ENCODE measurements at regions not wholly inside any gene's neighbourhood (a gene's known extent, or its start where the extent isn't known, plus 50 kb on each side); places are given as distances from the start of the nearest gene placed in this dataset.

DNA sequence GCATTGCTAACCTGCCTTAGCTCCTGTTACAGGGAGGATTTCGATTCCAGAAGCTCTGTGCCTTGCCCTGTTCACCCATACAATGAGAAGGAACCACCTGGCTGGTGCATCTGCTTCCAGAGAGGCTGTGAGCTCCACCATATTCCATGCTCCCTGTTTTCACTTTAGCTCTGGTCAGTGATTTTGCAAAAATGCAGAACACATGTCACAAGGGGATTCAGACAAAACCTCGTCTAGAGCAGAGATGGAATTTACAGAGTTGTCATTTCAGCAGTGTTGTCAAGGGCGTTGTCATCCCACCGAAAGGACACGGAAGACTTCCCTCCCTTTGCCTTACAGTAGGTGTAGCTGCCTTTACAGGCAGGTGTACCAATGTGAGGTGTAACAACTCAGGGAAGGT is 223.0 kb upstream of the ARID1B start:
- BruUV-seq (replicated peaks): no TSS peak
- CTCF ChIA-PET (ENCODE audit: unreplicated experiment): no interaction called here
- H3K4me3 ChIP-seq (ENCODE audit: low read depth, low read length, poor library complexity, severe bottlenecking): no peak overlapping the region

DNA sequence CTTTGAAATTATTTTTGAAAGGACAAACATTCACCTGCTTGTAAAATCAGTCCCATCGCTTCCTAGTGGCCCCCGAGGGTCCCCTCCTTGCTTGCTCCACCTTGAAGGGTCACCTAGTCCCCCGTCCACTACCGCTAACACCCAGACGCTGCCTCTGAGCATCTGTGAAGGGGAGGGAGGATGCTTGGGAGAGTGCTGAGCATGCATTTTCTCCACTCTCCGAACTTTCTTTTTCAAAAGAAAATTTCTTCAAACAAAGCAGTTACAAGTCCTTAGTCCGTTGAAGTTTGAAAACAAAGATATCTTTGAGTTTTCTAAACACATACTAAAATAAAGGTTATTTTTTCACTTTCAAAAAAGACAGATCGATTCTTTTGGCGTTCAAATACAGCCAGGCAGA is 224.3 kb upstream of the ARID1B start:
- Histone ChIP-seq H3K4me3 (ENCODE audit: low read depth, low read length, poor library complexity, severe bottlenecking) (no peak overlapping the region), H3K4me2 (ENCODE audit: low read length) (no peak overlapping the region), H3K27ac (ENCODE audit: low read depth, low read length, poor library complexity, severe bottlenecking) (no peak overlapping the region), H3K4me1 (ENCODE audit: insufficient read depth, low read length, poor library complexity, severe bottlenecking) (no peaks in the 10 kb centered on the region), H2AFZ (ENCODE audit: low read length) (no peak overlapping the region), H3K9me3 (ENCODE audit: low read length) (no peaks in the 10 kb centered on the region), H3K36me3 (ENCODE audit: insufficient read depth, low read length) (no peaks in the 10 kb centered on the region), H4K20me1 (ENCODE audit: insufficient read depth, low read length) (no peaks in the 10 kb centered on the region), H3K9me2 (ENCODE audit: insufficient read depth, low read length) (no peaks in the 10 kb centered on the region), H3K79me2 (ENCODE audit: insufficient read depth, low read depth, low read length) (no peaks in the 10 kb centered on the region)
- DNase-seq (ENCODE audit: low spot score): no peak
- no peak for TF ChIP-seq EZH2phosphoT487 (IDR thresholded peaks at IDR 0.05; ENCODE audit: borderline replicate concordance, low read depth, low read length)
- TF ChIP-seq, protein P1, sequence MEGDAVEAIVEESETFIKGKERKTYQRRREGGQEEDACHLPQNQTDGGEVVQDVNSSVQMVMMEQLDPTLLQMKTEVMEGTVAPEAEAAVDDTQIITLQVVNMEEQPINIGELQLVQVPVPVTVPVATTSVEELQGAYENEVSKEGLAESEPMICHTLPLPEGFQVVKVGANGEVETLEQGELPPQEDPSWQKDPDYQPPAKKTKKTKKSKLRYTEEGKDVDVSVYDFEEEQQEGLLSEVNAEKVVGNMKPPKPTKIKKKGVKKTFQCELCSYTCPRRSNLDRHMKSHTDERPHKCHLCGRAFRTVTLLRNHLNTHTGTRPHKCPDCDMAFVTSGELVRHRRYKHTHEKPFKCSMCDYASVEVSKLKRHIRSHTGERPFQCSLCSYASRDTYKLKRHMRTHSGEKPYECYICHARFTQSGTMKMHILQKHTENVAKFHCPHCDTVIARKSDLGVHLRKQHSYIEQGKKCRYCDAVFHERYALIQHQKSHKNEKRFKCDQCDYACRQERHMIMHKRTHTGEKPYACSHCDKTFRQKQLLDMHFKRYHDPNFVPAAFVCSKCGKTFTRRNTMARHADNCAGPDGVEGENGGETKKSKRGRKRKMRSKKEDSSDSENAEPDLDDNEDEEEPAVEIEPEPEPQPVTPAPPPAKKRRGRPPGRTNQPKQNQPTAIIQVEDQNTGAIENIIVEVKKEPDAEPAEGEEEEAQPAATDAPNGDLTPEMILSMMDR (conservative IDR thresholded peaks at IDR 0.05; ENCODE audit: low read length): no peak
- intact Hi-C loops (cut with micrococcal nuclease; ENCODE audit: unreplicated experiment): loop anchor here (1.0 to 10.0 kb wide), 2 partner anchors 157 to 1228 kb away; no protein-coding TSS in a partner anchor
- ChIA-PET CTCF (ENCODE audit: unreplicated experiment) (no interaction called here), POLR2A (no interaction called here)
- BruUV-seq (replicated peaks): no TSS peak

More for the DNA sequence above, 223.0 kb upstream of the ARID1B start:
- Histone ChIP-seq H2AFZ (ENCODE audit: low read length) (no peak overlapping the region), H3K9me3 (ENCODE audit: low read length) (no peaks in the 10 kb centered on the region), H4K20me1 (ENCODE audit: insufficient read depth, low read length) (no peaks in the 10 kb centered on the region), H3K27ac (ENCODE audit: low read depth, low read length, poor library complexity, severe bottlenecking) (no peak overlapping the region), H3K9me2 (ENCODE audit: insufficient read depth, low read length) (no peaks in the 10 kb centered on the region), H3K4me2 (ENCODE audit: low read length) (no peak overlapping the region), H3K36me3 (ENCODE audit: insufficient read depth, low read length) (no peaks in the 10 kb centered on the region), H3K79me2 (ENCODE audit: insufficient read depth, low read depth, low read length) (no peaks in the 10 kb centered on the region), H3K4me1 (ENCODE audit: insufficient read depth, low read length, poor library complexity, severe bottlenecking) (no peaks in the 10 kb centered on the region)
- TF ChIP-seq EZH2phosphoT487 (IDR thresholded peaks at IDR 0.05; ENCODE audit: borderline replicate concordance, low read depth, low read length): no peak
- TF ChIP-seq, protein P1 (conservative IDR thresholded peaks at IDR 0.05; ENCODE audit: low read length): no peak
- intact Hi-C loops (cut with micrococcal nuclease; ENCODE audit: unreplicated experiment): loop anchor here (10.0 kb wide), 1 partner anchor 1229 kb away; no protein-coding TSS in a partner anchor
- POLR2A ChIA-PET: interaction anchor here (0.6 to 1.5 kb wide), 3 partner anchors 8 to 35 kb away, joined by 3 to 4 read pairs (median 3); no protein-coding TSS in a partner anchor
- DNase-seq (ENCODE audit: low spot score): no peak

DNA sequence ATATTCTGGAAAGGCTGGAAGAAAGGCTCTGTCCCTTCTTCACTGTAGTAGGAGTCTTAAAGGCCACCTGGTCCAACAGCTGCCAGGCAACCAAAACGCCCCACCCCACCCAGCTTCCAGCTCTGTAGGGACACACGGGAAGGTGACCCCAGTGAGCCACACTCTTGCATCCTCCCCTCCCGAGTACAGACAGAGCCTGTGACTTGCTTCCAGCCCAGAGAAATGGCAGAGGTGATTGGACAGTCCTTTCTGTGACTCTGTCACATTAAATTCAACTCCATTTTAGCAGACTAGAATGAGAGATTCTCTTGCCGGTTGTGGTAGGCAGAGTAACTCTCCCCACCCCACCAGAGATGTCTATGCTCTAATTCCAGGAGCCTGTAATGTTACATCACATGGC is 226.2 kb upstream of the ARID1B start:
- H4K20me1 ChIP-seq (ENCODE audit: insufficient read depth, low read length): no peaks in the 10 kb centered on the region
- no peaks in the 10 kb centered on the region for H3K9me3 ChIP-seq (ENCODE audit: low read length)
- H3K9me2 ChIP-seq (ENCODE audit: insufficient read depth, low read length): no peaks in the 10 kb centered on the region
- intact Hi-C loops (cut with micrococcal nuclease; ENCODE audit: unreplicated experiment): loop anchor here (10.0 kb wide), 1 partner anchor 1226 kb away; no protein-coding TSS in a partner anchor
- H2AFZ ChIP-seq (ENCODE audit: low read length): no peak overlapping the region
- no peaks in the 10 kb centered on the region for H3K79me2 ChIP-seq (ENCODE audit: insufficient read depth, low read depth, low read length)
- TF ChIP-seq, protein P1 (conservative IDR thresholded peaks at IDR 0.05; ENCODE audit: low read length): no peak
- H3K4me3 ChIP-seq (ENCODE audit: low read depth, low read length, poor library complexity, severe bottlenecking): no peak overlapping the region
- no peak overlapping the region for H3K4me2 ChIP-seq (ENCODE audit: low read length)
- H3K4me1 ChIP-seq (ENCODE audit: insufficient read depth, low read length, poor library complexity, severe bottlenecking): no peaks in the 10 kb centered on the region
- BruUV-seq (replicated peaks): no TSS peak
- no peak overlapping the region for H3K27ac ChIP-seq (ENCODE audit: low read depth, low read length, poor library complexity, severe bottlenecking)
- H3K36me3 ChIP-seq (ENCODE audit: insufficient read depth, low read length): no peaks in the 10 kb centered on the region
- POLR2A ChIA-PET: no interaction called here
- DNase-seq (ENCODE audit: low spot score): no peak
- CTCF ChIA-PET (ENCODE audit: unreplicated experiment): no interaction called here

All from OCI-LY7 (cell line).